K562 (cell line): ENCODE measurements at regions not wholly inside any gene's neighbourhood (a gene's known extent, or its start where the extent isn't known, plus 50 kb on each side); places are given as distances from the start of the nearest gene placed in this dataset.

Experiments
- ATAC-seq: fragments of 200-7000 bp; cut with Tn5 transposase; 3 replicates; pipeline ENCODE4 v1.9.1; 2020; ENCODE audit warnings: moderate library complexity
- BruUV-seq: library from RNA; stranded (reverse); fragments of 400-500 nt; replicated peaks from 2 replicates; lab custom pipeline; 2021; lab: Mats Ljungman, UMichigan
- CTCF ChIA-PET: fragments of 300-600 bp; formaldehyde crosslinking; extraction: SDS; loops from one replicate; lab custom pipeline; 2021; ENCODE audit warnings: low intra/inter-chr PET ratio; lab: Yijun Ruan, JAX
- POLR2A ChIA-PET: fragments of 300-600, 350-650 bp; sonication (Branson Sonifier 250); formaldehyde crosslinking; extraction: SDS; loops from one replicate; lab custom pipeline; 2021; ENCODE audit warnings: antibody characterized with exemption, inconsistent platforms; lab: Yijun Ruan, JAX
- DNase-seq, 4 experiments: peaks; one replicate each; pipeline versions ENCODE4 v3.0.0 to v3.0.0-alpha.2; 2011 to 2018; ENCODE audit warnings: low spot score in 3 of 4, mixed read lengths in 3 of 4; ENCODE audit errors: extremely low read depth in 1 of 4
- FAIRE-seq: peaks from 2 replicates; lab custom pipeline; 2011; peaks lifted over from hg19 to GRCh38; lab: Jason Lieb, UNC
- H2AFZ ChIP-seq: 2 replicates; pipeline ENCODE4 v1.6.0; 2011; ENCODE audit warnings: low read depth, low read length, control low read depth, inconsistent platforms
- H3K27ac ChIP-seq: fragments of 200-600 bp; 3 replicates; pipeline ENCODE4 v1.8.0; 2011; ENCODE audit warnings: low read depth, mild to moderate bottlenecking, control low read depth, inconsistent platforms, low read length, moderate library complexity, mixed read lengths; ENCODE audit errors: extremely low read depth
- H3K27me3 ChIP-seq, 2 experiments: fragments of 300-600 bp in 1 of 2; 2 replicates in 1 of 2; 3 replicates in 1 of 2; pipeline versions ENCODE4 v1.6.0 to v1.8.0; 2011; ENCODE audit warnings: inconsistent platforms in 2 of 2, low read length in 2 of 2, mild to moderate bottlenecking in 1 of 2, mixed read lengths in 1 of 2, moderate library complexity in 1 of 2; ENCODE audit not compliant: control insufficient read depth in 2 of 2, insufficient read depth in 2 of 2
- H3K36me3 ChIP-seq: fragments of 300-600 bp; 3 replicates; pipeline ENCODE4 v1.8.0; 2011; ENCODE audit warnings: mild to moderate bottlenecking, low read length, inconsistent platforms; ENCODE audit not compliant: control insufficient read depth, insufficient read depth
- H3K4me1 ChIP-seq, 2 experiments: fragments of 200-600 bp in 1 of 2; replicated peaks in 1 of 2; 2 replicates in 1 of 2; 3 replicates in 1 of 2; pipeline versions ENCODE4 v1.5.1 to v1.8.0; 2011; ENCODE audit warnings: inconsistent platforms in 2 of 2, low read length in 2 of 2, mild to moderate bottlenecking in 1 of 2, mixed read lengths in 1 of 2, moderate library complexity in 1 of 2; ENCODE audit not compliant: control insufficient read depth in 2 of 2, insufficient read depth in 2 of 2
- H3K4me2 ChIP-seq: 2 replicates; pipeline ENCODE4 v1.6.1; 2011; ENCODE audit warnings: low read length, control low read depth, inconsistent platforms, mixed read lengths; ENCODE audit not compliant: insufficient read depth
- H3K4me3 ChIP-seq: fragments of 200-600 bp; sonication (generic), shearing (Covaris generic); 2 replicates; pipeline ENCODE4 v1.5.1; 2016; ENCODE audit warnings: control low read depth, inconsistent platforms
- H3K79me2 ChIP-seq: fragments of 200-600 bp; 3 replicates; pipeline ENCODE4 v1.8.0; 2011; ENCODE audit warnings: low read length, inconsistent platforms; ENCODE audit not compliant: control insufficient read depth, insufficient read depth
- H3K9ac ChIP-seq, 2 experiments: 2 replicates each; pipeline versions ENCODE4 v1.6.0 to v1.6.1; 2011; ENCODE audit warnings: low read depth in 2 of 2, low read length in 2 of 2, control low read depth in 1 of 2, inconsistent platforms in 1 of 2, mild to moderate bottlenecking in 1 of 2, mixed read lengths in 1 of 2; ENCODE audit not compliant: insufficient read depth in 1 of 2
- H3K9me1 ChIP-seq: one replicate; pipeline ENCODE4 v1.6.0; 2011; ENCODE audit warnings: inconsistent platforms, mild to moderate bottlenecking, low read length, moderate library complexity; ENCODE audit not compliant: control insufficient read depth, insufficient read depth
- H3K9me3 ChIP-seq: replicated peaks from 2 replicates; pipeline ENCODE4 v1.5.1; 2011; ENCODE audit warnings: low read depth, low read length, inconsistent platforms; ENCODE audit not compliant: control insufficient read depth, insufficient read depth
- H4K20me1 ChIP-seq: replicated peaks from 2 replicates; pipeline ENCODE4 v1.6.1; 2011; ENCODE audit warnings: low read length, inconsistent platforms, mixed read lengths; ENCODE audit not compliant: control insufficient read depth, insufficient read depth
- BCOR ChIP-seq: fragments of 450-650 bp; IDR thresholded peaks from 2 replicates; pipeline ENCODE4 v1.6.1; 2016
- DIDO1 ChIP-seq: fragments of 450-650 bp; IDR thresholded peaks from 2 replicates; pipeline ENCODE4 v1.6.1; 2016; ENCODE audit warnings: low read depth, missing biosample characterization, missing genetic modification characterization
- HNRNPL ChIP-seq: fragments of 200-400 bp; formaldehyde crosslinking; IDR thresholded peaks from 2 replicates; pipeline ENCODE4 v1.6.1; 2017; ENCODE audit warnings: low read depth, mild to moderate bottlenecking, low read length
- KDM1A ChIP-seq, 2 experiments: fragments of 450-650 bp; IDR thresholded peaks; 2 replicates each; pipeline ENCODE4 v1.6.1; 2016; ENCODE audit warnings: mild to moderate bottlenecking in 2 of 2
- MLX ChIP-seq, 2 experiments: fragments of 450-650 bp in 1 of 2; sonication (generic) in 1 of 2; formaldehyde crosslinking; conservative IDR thresholded peaks; 2 replicates each; pipeline versions ENCODE4 v1.4.0 to v1.8.1; 2020 to 2022; ENCODE audit warnings: mild to moderate bottlenecking in 1 of 2, missing genetic modification reagents in 1 of 2
- NCOA2 ChIP-seq, 2 experiments: fragments of 450-650 bp; IDR thresholded peaks; 2 replicates each; pipeline ENCODE4 v1.6.1; 2018; ENCODE audit warnings: mild to moderate bottlenecking in 2 of 2, moderate library complexity in 1 of 2; ENCODE audit not compliant: partially characterized antibody in 2 of 2
- NFRKB ChIP-seq: fragments of 450-650 bp; IDR thresholded peaks from 2 replicates; pipeline ENCODE4 v1.6.1; 2016; ENCODE audit warnings: low read depth
- PHF8 ChIP-seq: fragments of 200-600 bp; sonication (generic); IDR thresholded peaks from 2 replicates; pipeline ENCODE4 v1.6.1; 2012; ENCODE audit warnings: mixed run types, mild to moderate bottlenecking, inconsistent platforms, low read length, moderate library complexity, borderline replicate concordance
- PTTG1 ChIP-seq: fragments of 450-650 bp; IDR thresholded peaks from 2 replicates; pipeline ENCODE4 v1.6.1; 2016; ENCODE audit warnings: low read depth, mild to moderate bottlenecking, missing genetic modification characterization, missing compliant biosample characterization
- RBM22 ChIP-seq: fragments of 200-400 bp; formaldehyde crosslinking; IDR thresholded peaks from 2 replicates; pipeline ENCODE4 v1.6.1; 2018; ENCODE audit warnings: low read length, low read depth; ENCODE audit not compliant: poor library complexity, severe bottlenecking
- REST ChIP-seq, 2 experiments: fragments of 450-650 bp; formaldehyde crosslinking in 1 of 2; IDR thresholded peaks; 2 replicates each; pipeline versions ENCODE4 v1.4.0 to v1.6.1; 2014 to 2020; ENCODE audit warnings: mild to moderate bottlenecking in 2 of 2, borderline replicate concordance in 1 of 2, low read depth in 1 of 2
- TCF7 ChIP-seq: sonication (generic); IDR thresholded peaks from 2 replicates; pipeline ENCODE4 v1.6.1; 2016; ENCODE audit warnings: antibody characterized with exemption, borderline replicate concordance
- THRAP3 ChIP-seq: fragments of 450-650 bp; IDR thresholded peaks from 2 replicates; pipeline ENCODE4 v1.6.1; 2016; ENCODE audit warnings: mild to moderate bottlenecking, inconsistent platforms, borderline replicate concordance
- ZNF311 ChIP-seq: fragments of 250-450 bp; sonication (Bioruptor Pico); IDR thresholded peaks from 2 replicates; pipeline ENCODE4 v1.4.0; 2020; ENCODE audit warnings: mild to moderate bottlenecking, moderate library complexity
- ZNF444 ChIP-seq: fragments of 250-450 bp; sonication (Bioruptor Pico); IDR thresholded peaks from 2 replicates; pipeline ENCODE4 v1.4.0; 2020; ENCODE audit warnings: mild to moderate bottlenecking, moderate library complexity
- ZNF551 ChIP-seq: fragments of 250-450 bp; sonication (Bioruptor Pico); IDR thresholded peaks from 2 replicates; pipeline ENCODE4 v1.5.0; 2021; ENCODE audit warnings: mild to moderate bottlenecking, moderate library complexity
- ZNF589 ChIP-seq: fragments of 200-800 bp; sonication (Bioruptor generic); IDR thresholded peaks from 2 replicates; pipeline ENCODE4 v1.6.1; 2016; ENCODE audit warnings: low read depth, missing genetic modification characterization, missing compliant biosample characterization
- WGBS: fragments of 100-300 bp; shearing (Covaris generic); methylation state at CpG from one replicate; pipeline ENCODE4 v1.1.6; 2016; ENCODE audit warnings: low coverage, mixed read lengths; ENCODE audit not compliant: insufficient coverage; ENCODE audit errors: missing lambda C conversion rate; 5-methylcytosine and 5-hydroxymethylcytosine counted together
- in situ Hi-C: fragments of 300-500 bp; cut with MboI; formaldehyde crosslinking; loops from 4 replicates; pipeline ENCODE4 v1.15.0; 2018; ENCODE audit warnings: inconsistent platforms, mixed read lengths
- intact Hi-C: fragments of 100-400 bp; cut with micrococcal nuclease; formaldehyde crosslinking; loops from 2 replicates; pipeline ENCODE4 v1.14.2; 2022

GRCh38 chrX:148214786-148215185 is 233.6 kb downstream of the FMR1NB start:
- Histone ChIP-seq H3K36me3 (no peaks in the 10 kb centered on the region), H3K9me3 (no peaks in the 10 kb centered on the region), H3K27ac (no peak overlapping the region), H3K9ac (no peak overlapping the region), H2AFZ (no peak overlapping the region), H3K4me2 (no peak overlapping the region), H3K4me1 (no peaks in the 10 kb centered on the region), H4K20me1 (no peaks in the 10 kb centered on the region), H3K79me2 (no peaks in the 10 kb centered on the region), H3K9me1 (no peaks in the 10 kb centered on the region), H3K4me3 (no peak overlapping the region), H3K27me3 (no peaks in the 10 kb centered on the region)
- in situ Hi-C loops (no loop called here), intact Hi-C loops (no loop called here)
- ChIA-PET POLR2A (no interaction called here), CTCF (no interaction called here)
- DNase-seq (no peak), FAIRE-seq (no peak), ATAC-seq (no peak)
- TF ChIP-seq RBM22 (no peak), THRAP3 (no peak), DIDO1 (no peak), PHF8 (no peak), BCOR (no peak), ZNF589 (CRISPR knock-in tag) (no peak), KDM1A (IDR thresholded peaks at IDR 0.05) (no peak), HNRNPL (no peak), ZNF551 (no peak), PTTG1 (tag) (no peak), ZNF444 (CRISPR knock-in tag) (no peak), TCF7 (no peak), ZNF311 (CRISPR knock-in tag) (no peak), REST (IDR thresholded peaks at IDR 0.05; ENCODE audit: borderline replicate concordance) (no peak), REST (CRISPR knock-in tag; IDR thresholded peaks at IDR 0.05; ENCODE audit: low read depth) (no peak), NFRKB (no peak), MLX (CRISPR knock-in tag; conservative IDR thresholded peaks at IDR 0.05) (no peak), NCOA2 (IDR thresholded peaks at IDR 0.05; ENCODE audit: partially characterized antibody in 2 of 2) (no peak)
- no TSS peak for BruUV-seq
- WGBS = 8% methylated on average over 1 of the region's 1 CpG
